A172 (cell line): ENCODE measurements at regions not wholly inside any gene's neighbourhood (a gene's known extent, or its start where the extent isn't known, plus 50 kb on each side); places are given as distances from the start of the nearest gene placed in this dataset.
A peak's percentile ranks its signal among the peaks of the same experiment; 100 is the strongest.
"Not testable (repeated sequence)": the region's sequence is repeated elsewhere in the genome, so short reads cannot be mapped to it uniquely, and the experiment has no call there.

Experiments used
- DNase-seq: peaks from one replicate; pipeline ENCODE4 v3.0.0-alpha.2; 2015; ENCODE audit warnings: low spot score

DNA sequence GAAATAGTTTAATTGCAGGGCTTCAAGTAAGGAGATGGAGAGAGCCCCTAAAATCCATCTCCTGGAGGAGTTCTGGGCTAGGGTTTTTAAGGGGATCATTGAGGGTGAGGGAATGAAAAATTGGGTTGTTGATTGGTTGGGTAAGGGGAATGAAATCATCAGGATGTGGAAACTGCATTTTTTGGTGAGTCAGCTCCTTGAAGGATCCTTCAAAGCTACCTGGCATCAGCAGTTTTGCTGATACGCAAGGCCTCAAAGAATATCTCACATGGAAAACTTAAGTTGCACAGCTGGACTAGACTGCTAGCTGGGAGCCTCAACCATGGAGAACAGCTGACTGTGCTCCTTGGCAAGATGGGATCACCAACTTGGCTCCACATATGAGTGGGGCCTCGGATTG lies 136.7 kb downstream of the FGF10 start:
- DNase-seq, result no peak

DNA sequence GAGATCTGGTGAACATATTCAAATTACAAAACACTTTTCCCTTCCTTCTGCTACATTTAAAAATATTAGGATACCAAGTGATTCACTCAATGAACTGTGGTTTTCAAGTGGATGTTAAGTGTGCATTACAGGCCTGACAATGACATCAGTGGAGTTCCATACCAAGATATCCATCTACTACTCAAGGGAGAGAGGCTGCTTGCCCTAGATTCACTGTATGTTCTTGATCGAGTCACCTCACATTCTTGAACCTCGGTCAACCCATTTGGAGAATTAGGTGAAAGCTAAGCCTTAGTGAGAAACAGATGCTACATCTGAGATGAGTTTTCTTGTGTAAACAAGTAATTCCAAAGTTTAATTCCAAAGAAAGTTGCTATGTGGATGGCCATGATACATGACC lies 142.2 kb downstream of the FGF10 start:
- peak; percentile 1 for DNase-seq

DNA sequence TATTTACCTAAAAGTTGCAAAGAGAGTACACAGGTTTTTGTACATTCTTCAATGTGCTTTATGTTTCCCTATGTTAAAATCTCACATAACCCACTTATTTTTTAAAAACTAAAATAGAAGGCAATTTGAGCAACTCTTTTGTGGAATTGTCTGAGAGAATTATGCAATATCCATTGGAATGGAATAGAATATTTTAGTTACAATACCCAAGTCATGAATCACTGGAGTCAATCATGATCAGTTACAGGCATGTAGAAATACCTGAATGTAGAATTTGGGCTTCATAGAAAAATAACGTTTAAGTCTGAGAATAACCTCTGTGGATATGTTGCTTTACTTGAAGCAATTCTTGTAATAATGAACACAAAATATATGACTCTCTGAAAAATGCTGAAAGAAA lies 143.3 kb downstream of the FGF10 start:
- DNase-seq, result no peak

DNA sequence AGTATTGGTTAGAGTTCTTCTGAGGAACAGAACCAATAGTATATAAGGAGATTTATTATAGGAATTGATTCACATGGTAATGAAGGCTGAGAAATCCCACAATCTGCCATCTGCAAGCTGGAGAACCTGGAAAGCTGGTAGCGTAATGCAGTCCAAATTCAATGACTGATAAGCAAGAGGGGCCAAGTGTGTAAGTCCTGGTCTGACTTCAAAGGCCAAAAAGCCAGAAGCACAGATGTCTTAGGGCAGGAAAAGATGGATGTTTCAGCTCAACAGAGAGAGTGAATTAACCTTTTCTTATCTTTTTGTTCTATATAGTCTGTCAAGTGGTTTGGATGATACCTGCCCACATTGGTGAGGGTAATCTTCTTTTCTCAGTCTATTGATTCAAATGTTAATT lies 146.4 kb downstream of the FGF10 start:
- DNase-seq, result no peak

DNA sequence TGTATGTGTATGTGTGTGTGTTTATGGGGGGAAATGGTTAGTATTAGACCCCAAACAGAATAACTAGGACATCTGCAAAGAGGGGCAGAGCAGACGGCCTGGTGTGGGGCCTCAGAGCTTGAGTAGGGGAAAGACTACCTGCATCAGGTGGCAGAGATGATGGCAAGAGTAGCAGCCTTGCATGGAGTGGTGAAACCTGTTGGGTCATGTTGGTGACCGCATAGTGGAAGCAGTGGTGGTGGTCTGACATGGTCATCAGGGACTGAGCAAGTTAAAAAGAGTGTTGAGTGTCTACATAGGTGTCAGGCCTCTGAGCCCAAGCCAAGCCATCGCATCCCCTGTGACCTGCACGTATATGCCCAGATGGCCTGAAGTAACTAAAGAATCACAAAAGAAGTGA lies 153.2 kb downstream of the FGF10 start:
- DNase-seq, result no peak

DNA sequence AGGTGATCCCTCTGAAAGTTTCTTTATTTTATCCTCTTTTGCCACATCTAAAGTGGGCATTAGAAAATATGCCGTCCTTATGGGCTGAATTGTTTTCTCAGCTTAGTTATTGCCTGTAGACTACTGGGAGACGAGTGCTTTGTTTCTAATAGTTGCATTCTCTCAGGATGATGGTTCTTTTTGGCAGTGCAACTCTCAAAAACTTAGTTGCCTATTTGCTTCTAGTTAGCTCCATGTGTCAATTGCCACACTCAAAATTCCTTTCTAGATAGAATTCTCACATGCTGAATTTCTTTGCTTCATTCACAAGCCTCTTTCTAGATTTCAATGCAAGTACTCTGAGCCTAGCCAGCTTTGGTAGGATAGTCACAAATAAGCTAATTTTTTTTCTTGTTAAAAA lies 155.5 kb downstream of the FGF10 start:
- DNase-seq, result no peak

DNA sequence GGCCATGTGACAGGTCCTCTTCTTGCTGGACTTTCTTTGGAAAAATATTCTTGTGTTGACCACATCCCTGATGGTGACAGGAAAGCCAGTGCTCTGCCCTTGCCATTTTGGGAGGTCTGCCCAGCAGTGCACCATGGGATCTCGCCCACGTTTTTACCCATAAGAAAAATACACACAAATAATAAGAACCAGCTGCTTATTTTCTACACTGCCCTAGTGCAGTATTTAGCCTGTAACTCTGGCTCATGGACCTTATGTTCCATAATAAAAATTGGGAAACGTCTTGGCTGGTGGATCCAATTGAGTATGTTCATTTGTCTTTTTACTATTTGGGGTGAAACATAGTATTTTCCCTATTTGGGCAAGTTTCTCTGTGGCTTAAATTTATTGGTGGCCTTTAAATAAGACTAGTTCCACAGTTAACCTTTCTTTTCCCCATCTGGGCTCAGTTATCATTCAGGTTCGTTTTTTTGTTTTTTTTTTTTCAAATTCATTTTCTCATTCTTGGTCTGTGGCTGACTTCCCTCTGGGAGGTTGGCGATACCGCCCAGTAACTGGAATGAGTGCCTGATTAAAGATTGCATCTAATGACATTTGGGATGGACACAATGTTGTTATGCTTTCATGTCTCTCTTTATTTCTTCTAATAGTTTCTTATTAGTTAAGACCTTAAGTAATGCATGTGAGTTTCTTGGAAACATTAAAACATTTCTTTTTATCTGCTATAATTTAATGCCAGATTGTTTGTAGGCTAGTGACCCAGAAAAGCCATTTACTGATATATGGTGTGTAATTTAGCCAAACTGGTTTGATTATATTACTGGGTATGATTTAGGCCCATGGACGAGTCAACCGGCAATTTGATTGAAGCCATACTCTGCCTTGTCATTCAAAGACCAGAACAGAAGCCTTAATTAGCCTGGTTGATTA lies 163.7 kb downstream of the FGF10 start:
- DNase-seq, result no peak

DNA sequence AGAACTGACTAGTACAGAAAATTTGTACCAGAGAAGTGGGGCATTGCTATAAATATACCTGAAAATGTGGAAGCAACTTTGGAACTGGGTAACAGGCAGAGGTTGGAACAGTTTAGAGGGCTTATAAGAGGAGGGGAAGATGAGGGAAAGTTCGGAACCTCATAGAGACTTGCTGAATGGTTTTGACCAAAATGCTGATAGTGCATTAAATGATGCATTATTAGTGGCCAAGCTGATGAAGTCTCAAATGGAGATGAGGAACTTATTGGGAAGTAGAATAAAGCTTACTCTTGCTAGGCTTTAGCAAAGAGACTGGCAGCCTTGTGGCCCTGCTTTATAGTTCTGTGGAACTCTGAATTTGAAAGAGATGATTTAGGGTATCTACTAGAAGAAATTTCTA lies 189.8 kb downstream of the FGF10 start:
- no peak for DNase-seq

DNA sequence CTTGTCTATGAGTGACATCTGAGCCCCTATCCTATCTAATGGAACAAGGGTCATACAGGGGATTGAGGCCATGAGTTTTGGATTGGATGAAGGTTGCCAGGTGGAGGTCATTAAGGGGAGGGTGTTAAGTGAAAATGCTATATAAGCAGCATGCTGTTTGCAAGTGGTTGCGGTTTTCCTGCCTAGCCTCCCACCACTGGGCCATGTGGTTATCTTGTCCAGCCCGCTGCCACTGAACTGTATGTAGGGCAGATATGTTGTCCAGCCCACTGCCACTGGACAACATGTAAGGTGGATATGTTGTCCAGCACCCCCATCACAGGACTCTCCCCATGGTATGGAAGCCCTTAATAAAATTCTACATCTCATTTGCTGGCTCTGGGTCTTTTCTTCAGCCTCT lies 200.0 kb downstream of the FGF10 start:
- DNase-seq, result no peak

DNA sequence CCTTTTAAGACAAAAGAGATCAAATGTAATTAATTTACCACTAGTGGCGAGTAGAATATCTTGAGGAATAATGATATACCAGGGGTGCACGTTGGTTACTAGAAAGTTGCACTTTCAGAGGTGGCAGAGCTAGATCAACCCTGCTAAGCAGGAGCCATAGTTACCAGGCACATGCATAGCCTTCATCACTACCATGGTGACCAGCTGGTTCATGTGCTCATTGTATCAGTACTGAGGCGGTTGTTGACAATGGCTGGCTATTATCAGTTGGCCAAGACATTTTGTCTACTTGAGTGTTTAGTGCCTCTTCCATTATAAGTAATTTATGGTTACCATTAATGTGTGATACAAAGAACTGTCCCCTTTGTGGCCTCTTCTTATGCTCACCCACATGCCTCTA lies 201.2 kb downstream of the FGF10 start:
- no peak for DNase-seq

DNA sequence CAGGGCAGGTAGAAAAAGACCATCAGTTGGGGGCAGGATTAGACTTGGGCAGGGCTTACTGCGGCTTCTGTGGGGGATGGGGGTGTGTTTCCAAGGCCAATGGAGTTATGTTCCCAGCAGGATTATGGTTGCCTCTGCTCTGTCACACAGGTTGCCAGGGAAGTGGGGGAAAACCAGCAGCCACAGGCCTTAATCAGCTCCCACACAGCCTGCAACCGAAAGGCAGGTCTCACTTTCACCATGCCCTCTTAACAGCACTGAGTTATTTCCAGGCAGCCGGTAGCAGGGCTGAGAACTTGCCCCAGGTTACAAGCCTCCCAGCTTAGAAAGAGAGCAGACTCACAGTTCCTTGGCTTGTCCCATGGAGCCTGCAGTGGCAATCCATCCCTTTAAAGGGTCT lies 205.5 kb downstream of the FGF10 start:
- no peak for DNase-seq

DNA sequence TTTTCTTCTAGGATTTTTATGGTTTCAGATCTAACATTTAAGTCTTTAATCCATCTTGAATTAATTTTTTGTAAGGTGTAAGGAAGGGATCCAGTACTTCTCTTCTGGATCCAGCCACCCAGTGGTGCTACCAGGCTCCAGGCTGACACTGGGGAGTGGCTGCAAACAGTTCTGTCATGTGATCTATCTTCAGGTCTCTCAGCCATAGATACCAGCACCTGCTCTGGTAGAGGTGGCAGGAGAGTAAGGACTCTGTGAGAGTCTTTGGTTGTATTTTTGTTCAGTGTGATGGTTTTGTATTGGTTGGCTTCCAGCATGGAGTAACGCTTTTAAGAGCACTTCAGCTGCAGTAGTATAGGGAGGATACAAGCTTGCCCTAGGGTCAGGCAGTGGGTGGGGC lies 205.9 kb downstream of the FGF10 start:
- DNase-seq, result no peak

DNA sequence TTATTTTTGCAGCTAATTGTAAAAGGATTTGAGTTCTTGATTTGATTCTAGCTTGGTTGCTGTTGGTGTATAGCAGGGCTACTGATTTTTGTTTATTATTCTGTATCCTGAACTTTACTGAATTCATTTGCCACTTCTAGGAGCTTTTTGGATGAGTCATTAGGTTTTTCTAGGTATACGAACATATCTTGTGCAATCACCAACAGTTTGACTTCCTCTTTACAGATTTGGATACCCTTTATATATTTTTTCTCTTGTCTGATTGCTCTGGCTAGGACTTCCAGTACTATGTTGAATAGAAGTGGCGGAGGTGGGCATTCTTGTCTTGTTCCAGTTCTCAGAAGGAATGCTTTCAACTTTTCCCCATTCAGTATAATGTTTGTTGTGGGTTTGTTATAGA lies 210.8 kb downstream of the FGF10 start:
- DNase-seq, result no peak

DNA sequence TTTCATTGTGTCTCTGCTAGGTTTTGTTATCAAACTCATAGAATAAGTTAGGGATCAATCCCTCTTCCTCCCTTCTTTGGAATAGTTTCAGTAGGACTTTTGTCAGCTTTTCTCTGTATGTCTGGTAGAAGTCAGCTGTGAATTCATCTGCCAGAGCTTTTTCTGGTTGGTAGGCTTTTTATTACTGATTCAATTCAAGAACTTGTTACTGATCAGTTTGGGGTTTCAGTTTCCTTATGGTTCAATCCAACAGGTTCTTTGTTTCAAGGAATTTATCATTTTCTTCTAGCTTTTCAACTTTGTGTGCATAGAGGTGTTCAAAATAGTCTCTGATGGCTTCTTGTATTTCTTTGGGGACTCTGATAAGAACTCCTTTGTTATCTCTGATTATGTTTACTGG lies 221.7 kb downstream of the FGF10 start:
- no peak for DNase-seq

DNA sequence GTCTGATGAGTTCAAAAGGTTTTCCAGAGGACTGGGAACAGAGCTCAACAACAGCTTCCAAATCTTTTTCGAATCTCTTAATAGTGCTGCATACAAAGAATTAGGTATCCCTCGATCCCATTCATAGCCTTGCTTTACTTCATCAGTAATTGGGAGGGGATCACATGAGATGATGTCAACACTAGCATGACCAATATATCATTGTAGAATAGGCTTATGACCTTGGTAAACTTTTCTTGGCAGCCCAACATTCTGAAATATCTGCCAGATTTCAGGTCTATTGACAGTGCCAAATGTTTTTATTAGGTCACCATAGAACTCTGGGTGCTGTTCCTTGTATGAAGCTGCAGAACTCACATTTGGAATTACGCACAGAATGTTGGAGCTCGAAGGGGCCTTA lies 228.9 kb downstream of the FGF10 start:
- no peak for DNase-seq

DNA sequence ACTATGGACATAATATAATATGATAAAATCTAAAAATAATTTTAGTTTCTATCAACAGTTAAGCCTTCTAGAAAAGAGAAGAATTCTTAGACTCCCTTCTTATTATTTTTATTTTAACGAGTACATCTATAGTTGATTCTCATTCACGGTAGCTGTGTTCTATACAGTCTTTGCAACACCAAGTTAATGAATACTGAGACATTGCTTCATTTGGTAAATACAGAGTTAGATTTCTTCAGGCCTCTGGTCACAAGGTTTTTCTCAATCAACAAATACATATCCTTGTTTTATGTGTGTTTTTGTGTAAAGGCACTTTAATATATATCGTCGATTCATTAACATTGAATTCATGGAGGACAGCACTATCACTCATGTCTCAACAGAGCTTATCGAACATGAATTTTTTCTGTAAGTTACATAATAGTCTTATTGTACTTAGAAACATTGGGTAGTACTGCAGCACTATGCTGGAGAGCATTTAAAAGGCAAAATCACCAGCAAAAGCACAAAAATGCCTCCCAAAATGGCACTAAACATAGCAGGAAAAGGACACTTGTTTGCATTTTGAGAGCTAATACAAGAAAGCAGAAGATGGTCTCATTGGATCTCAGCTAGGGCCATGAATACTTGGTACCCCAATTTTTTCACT lies 239.0 kb downstream of the FGF10 start:
- DNase-seq, result no peak

DNA sequence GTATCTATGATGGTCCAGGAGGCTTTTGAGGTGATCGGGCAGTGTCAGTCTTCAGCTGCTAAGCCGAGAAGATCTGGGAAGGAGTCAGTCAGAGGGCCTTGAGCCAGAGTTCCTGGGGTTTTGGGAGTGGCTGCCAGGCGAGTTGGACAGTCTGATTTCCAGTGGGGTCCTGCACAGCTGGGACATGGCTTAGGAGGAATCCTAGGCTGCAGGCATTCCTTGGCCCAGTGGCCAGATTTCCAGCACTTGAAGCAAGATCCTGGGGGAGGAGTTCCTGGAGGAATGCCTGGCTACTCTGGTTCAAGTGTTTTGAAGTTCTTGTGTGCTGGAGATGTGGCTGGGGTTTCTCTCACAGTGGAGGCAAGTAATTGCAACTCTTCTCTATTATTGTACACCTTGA lies 271.3 kb downstream of the FGF10 start:
- not testable (repeated sequence) for DNase-seq

DNA sequence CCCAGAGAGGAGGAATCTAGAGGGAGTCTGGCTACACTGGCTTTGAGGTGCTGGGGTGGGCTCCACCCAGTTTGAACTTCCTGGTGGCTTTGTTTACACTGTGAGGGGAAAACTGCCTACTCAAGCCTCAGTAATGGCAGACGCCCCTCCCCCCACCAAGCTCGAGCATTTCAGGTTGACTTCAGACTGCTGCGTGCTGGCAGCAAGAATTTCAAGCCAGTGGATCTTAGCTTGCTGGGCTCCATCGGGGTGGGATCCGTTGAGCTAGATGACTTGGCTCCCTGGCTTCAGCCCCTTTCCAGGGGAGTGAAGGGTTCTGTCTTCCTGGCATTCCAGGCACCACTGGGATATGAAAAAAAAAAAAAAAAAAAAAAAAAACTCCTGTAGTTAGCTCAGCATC lies 281.0 kb downstream of the FGF10 start:
- not testable (repeated sequence) for DNase-seq

DNA sequence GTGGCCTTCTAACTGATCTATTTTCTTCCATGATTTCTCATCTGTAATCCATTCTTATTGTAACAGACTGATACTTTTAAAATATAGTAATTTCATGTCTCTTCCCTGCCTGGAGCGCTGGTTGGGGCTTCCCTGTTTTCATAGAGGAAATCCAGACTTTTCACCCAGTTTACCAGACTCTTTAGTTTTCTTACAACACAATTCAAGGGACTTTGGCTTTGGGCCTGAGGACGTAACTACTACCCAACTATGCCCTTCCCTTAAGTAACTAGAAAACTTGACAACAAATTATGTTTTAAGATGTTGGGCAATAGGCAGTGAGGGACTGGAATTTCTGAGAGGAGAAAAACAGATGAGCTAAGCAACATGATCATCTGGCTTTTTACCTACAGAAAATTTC lies 289.6 kb downstream of the FGF10 start:
- DNase-seq, result no peak

DNA sequence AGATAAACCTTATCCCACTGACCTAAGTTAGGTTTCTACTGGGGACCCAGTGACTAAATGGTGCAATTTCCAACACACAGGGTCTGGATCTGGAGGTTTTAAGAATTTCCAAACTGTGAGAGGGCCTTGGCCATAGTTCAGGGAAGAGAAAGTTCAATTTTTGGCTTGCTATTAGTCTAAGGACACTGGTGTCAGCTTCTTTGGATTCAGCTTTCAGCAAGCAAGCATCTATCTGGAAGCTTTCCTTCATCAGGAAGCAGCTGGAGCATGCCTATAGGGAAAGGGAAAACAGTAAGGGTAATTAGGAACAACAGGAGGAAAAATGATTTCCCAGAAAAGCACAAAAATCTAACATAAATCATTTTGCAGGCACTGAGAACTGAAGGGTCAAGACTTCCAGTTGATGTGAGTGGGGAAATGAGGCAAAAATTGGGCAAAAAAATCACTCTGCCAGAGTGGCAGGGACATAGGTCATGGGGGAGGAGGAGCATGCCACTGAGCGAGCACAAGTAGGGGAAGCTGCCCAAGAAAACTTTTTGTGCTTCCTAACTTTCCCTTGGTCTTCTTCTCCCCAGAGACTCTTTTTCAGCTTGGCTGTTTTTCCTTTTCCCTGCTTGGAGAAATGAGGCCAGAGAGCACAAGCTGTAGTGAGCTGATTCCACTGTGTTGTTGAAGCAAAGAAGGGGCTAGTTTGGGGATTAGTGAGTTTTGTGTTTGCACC lies 299.6 kb downstream of the FGF10 start:
- DNase-seq, result no peak

DNA sequence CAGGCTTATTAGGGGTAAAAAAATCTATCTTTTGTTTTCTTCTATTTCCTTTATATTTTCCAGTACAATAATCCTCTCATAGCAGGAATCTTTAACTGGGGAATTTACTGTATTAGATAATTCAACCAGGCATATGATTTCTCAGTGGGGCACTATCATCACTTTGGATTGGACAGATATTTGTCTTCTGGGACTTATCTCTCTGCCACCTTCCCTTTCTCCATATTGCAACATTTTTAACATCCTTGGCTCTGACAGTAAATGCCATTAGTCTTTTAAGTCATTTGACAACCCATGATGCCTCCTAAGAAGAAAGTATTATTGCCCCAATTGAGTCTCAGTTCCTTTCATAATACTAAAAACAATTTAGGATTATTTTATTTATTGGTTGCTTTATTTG lies 304.1 kb downstream of the FGF10 start:
- DNase-seq, result peak; percentile 16

DNA sequence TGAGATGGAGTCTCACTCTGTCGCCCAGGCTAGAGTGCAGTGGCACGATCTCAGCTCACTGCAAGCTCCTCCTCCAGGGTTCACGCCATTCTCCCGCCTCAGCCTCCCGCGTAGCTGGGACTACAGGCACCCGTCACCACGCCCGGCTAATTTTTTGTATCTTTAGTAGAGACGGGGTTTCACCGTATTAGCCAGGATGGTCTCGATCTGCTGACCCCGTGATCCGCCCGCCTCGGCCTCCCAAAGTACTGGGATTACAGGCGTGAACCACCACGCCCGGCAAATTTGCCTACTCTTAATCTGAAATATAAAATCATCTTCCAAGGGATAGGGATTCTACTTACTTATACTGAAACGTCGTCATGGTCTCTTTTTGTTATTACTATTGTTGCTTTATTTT lies 314.7 kb downstream of the FGF10 start:
- DNase-seq, result not testable (repeated sequence)

DNA sequence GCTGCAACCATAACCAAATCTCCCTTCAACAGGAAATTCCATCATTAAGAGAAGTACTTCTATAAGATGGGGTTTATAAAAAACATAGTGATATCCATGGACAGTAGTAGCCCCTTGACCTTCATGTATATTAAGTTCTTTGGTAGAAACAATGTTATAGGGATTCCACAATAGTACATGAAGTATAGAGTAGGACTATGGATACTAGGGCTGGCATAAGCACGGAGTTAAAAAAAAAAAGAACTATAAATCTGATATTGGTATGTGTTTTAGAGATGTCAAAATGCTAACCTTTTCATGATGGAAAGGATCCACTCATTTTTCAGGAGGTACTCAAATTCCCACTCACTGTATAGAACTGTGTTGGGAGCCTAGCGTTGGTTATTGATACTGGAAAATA lies 337.6 kb downstream of the FGF10 start:
- no peak for DNase-seq
